Prostate gland (tissue), 2 donors: ENCODE measurements at regions not wholly inside any gene's neighbourhood (a gene's known extent, or its start where the extent isn't known, plus 50 kb on each side); places are given as distances from the start of the nearest gene placed in this dataset.

ENCODE experiments used
- DNase-seq: peaks from one replicate; pipeline ENCODE4 v3.0.0-alpha.2; 2019; ENCODE audit warnings: low spot score
- H3K27ac ChIP-seq, 2 donors: fragments of 200-600 bp; sonication (generic); 2 replicates each; pipeline ENCODE4 v1.5.1; 2017 to 2019
- H3K27me3 ChIP-seq: fragments of 200-600 bp; sonication (generic); replicated peaks from 2 replicates; pipeline ENCODE4 v1.5.1; 2019; ENCODE audit not compliant: insufficient read depth
- H3K36me3 ChIP-seq, 2 donors: fragments of 200-600 bp; sonication (generic); 1 replicate in 1 of 2; 2 replicates in 1 of 2; pipeline versions ENCODE4 v1.5.1 to v1.8.1; 2017 to 2019
- H3K4me1 ChIP-seq: fragments of 200-600 bp; sonication (generic); replicated peaks from 2 replicates; pipeline ENCODE4 v1.5.1; 2019
- H3K4me3 ChIP-seq, 2 donors: fragments of 200-600 bp; sonication (generic); 2 replicates each; pipeline ENCODE4 v1.5.1; 2017 to 2019
- H3K9me3 ChIP-seq: fragments of 200-600 bp; sonication (generic); 2 replicates; pipeline ENCODE4 v1.5.1; 2017
- POLR2A ChIP-seq: fragments of 450-650 bp; IDR thresholded peaks from one replicate; pipeline ENCODE4 v1.6.1; 2016; ENCODE audit warnings: antibody characterized with exemption, mild to moderate bottlenecking
- POLR2AphosphoS5 ChIP-seq: sonication (generic); formaldehyde crosslinking; IDR thresholded peaks from one replicate; pipeline ENCODE4 v1.6.1; 2017; ENCODE audit warnings: antibody characterized with exemption
- WGBS: methylation state at CpG from one replicate; pipeline ENCODE4 v1.1.5; 2018; 5-methylcytosine and 5-hydroxymethylcytosine counted together
- intact Hi-C: fragments of 100-400 bp; cut with DNase I; formaldehyde crosslinking; loops from one replicate; pipeline ENCODE4 v1.14.2; 2022
- TF ChIP-seq, protein P1 (sequence below), 4 experiments: fragments of 200-600 bp in 2 of 4; fragments of 450-650 bp in 2 of 4; sonication (generic) in 2 of 4; IDR thresholded peaks; 1 replicate in 3 of 4; 2 replicates in 1 of 4; pipeline ENCODE4 v1.5.1; 2016 to 2019; ENCODE audit warnings: antibody characterized with exemption in 4 of 4, mild to moderate bottlenecking in 2 of 4, moderate library complexity in 2 of 4

DNA sequence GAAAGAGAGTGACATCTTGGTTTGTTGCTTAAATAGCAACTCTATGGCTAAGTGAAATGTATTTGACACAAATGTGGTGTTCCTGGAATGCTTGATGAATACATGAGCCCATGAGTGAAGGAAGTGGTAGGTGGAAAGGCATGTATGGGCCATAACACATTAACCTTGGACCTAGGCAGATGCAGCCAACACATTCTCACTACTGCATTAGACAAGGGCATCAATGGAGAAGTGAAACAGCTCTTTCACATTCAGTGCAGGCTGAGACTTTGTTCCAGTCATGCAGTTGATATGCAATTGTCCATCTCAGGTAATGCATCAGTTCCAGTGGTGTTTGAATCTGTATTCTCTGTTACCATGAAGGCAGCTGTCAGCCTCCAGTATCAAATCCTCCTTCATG, 133.6 kb downstream of the HS3ST3B1 start:
- intact Hi-C loops: no loop called here
- no peaks in the 10 kb centered on the region for H3K4me1 ChIP-seq
- no peak for DNase-seq

DNA sequence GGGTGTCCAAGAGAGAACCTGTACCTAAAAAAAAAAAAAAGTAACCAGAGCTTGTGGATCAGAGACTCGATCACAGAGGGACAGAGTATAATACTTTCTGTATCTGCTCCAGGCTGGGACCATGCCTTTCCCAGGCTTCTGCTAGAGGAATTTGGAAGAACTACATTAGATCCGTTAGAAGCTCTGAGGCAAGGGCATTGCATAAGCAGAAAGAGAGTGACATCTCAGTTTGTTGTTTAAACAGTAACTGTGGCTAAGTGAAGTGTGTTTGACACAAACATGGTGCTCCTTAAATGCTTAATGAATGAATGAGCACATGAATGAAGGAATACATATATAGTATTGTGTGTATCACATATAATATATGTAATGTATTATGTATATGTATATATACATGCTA, 131.2 kb downstream of the HS3ST3B1 start:
- H3K4me1 ChIP-seq: no peaks in the 10 kb centered on the region
- H3K36me3 ChIP-seq: no peaks in the 10 kb centered on the region
- 81% methylated on average over 2 of the region's 2 CpGs for WGBS
- intact Hi-C loops: no loop called here
- TF ChIP-seq POLR2AphosphoS5: no peak
- TF ChIP-seq POLR2A: no peak
- TF ChIP-seq, protein P1, sequence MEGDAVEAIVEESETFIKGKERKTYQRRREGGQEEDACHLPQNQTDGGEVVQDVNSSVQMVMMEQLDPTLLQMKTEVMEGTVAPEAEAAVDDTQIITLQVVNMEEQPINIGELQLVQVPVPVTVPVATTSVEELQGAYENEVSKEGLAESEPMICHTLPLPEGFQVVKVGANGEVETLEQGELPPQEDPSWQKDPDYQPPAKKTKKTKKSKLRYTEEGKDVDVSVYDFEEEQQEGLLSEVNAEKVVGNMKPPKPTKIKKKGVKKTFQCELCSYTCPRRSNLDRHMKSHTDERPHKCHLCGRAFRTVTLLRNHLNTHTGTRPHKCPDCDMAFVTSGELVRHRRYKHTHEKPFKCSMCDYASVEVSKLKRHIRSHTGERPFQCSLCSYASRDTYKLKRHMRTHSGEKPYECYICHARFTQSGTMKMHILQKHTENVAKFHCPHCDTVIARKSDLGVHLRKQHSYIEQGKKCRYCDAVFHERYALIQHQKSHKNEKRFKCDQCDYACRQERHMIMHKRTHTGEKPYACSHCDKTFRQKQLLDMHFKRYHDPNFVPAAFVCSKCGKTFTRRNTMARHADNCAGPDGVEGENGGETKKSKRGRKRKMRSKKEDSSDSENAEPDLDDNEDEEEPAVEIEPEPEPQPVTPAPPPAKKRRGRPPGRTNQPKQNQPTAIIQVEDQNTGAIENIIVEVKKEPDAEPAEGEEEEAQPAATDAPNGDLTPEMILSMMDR (IDR thresholded peaks at IDR 0.05): no peak
- no peak overlapping the region for H3K4me3 ChIP-seq
- H3K27me3 ChIP-seq: no peaks in the 10 kb centered on the region
- no peak for DNase-seq
- H3K27ac ChIP-seq: no peak overlapping the region
- no peaks in the 10 kb centered on the region for H3K9me3 ChIP-seq

More for the DNA sequence above, 133.6 kb downstream of the HS3ST3B1 start:
- Histone ChIP-seq H3K27ac (no peak overlapping the region), H3K4me3 (no peak overlapping the region), H3K27me3 (no peaks in the 10 kb centered on the region), H3K9me3 (no peaks in the 10 kb centered on the region), H3K36me3 (no peaks in the 10 kb centered on the region)
- TF ChIP-seq, protein P1 (IDR thresholded peaks at IDR 0.05): no peak
- no peak for TF ChIP-seq POLR2A
- TF ChIP-seq POLR2AphosphoS5: no peak

DNA sequence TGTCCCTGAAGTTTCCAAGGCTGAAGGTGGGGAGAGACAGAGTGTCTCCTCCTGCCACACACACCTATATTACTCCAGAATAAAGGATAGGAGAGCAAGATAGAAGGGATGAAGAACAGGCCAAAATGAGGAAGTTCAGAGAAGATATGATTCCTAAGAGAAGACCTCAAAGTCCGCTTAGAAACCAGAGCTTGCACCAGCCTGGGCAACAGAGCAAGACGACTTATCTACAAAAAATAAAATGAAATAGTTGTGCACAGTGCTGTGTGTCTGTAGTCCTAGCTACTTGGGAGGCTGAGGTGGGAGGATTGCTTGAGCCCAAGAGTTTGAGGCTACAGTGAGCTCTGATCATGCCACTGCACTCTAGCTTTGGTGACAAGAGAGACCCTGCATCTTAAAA, 128.2 kb downstream of the HS3ST3B1 start:
- DNase-seq: no peak
- 94% methylated on average over 2 of the region's 2 CpGs for WGBS

GRCh38 chr17:14428648-14429029, 127.8 kb downstream of the HS3ST3B1 start:
- intact Hi-C loops: no loop called here

More for the DNA sequence above, 128.2 kb downstream of the HS3ST3B1 start:
- H3K27me3 ChIP-seq: no peaks in the 10 kb centered on the region
- no peaks in the 10 kb centered on the region for H3K4me1 ChIP-seq
- intact Hi-C loops: no loop called here
- TF ChIP-seq POLR2AphosphoS5: no peak
- TF ChIP-seq, protein P1 (IDR thresholded peaks at IDR 0.05): no peak
- no peak for TF ChIP-seq POLR2A
- no peak overlapping the region for H3K27ac ChIP-seq
- H3K9me3 ChIP-seq: no peaks in the 10 kb centered on the region
- H3K4me3 ChIP-seq: no peak overlapping the region
- no peaks in the 10 kb centered on the region for H3K36me3 ChIP-seq

More at GRCh38 chr17:14428648-14429029, 127.8 kb downstream of the HS3ST3B1 start:
- H3K27me3 ChIP-seq: no peaks in the 10 kb centered on the region
- H3K36me3 ChIP-seq: no peaks in the 10 kb centered on the region
- TF ChIP-seq, protein P1 (IDR thresholded peaks at IDR 0.05): no peak
- TF ChIP-seq POLR2A (no peak), POLR2AphosphoS5 (no peak)
- no peaks in the 10 kb centered on the region for H3K9me3 ChIP-seq
- no peak overlapping the region for H3K27ac ChIP-seq
- no peak overlapping the region for H3K4me3 ChIP-seq
- WGBS: 20% methylated on average over 1 of the region's 1 CpG
- no peak for DNase-seq
- no peaks in the 10 kb centered on the region for H3K4me1 ChIP-seq
